UCSD-AML1 (cell line): ENCODE measurements at regions not wholly inside any gene's neighbourhood (a gene's known extent, or its start where the extent isn't known, plus 50 kb on each side); places are given as distances from the start of the nearest gene placed in this dataset.
"Not testable (repeated sequence)": the region's sequence is repeated elsewhere in the genome, so short reads cannot be mapped to it uniquely, and the experiment has no call there.

ENCODE experiments used
- DNase-seq: peaks from one replicate; lab custom pipeline; 2025; ENCODE audit not compliant: unreplicated experiment; lab: John Stamatoyannopoulos, UW

GRCh38 chr2:16978301-16978700 lies 312.7 kb upstream of the CYRIA start:
- no peak for DNase-seq

GRCh38 chr2:16974688-16975087 lies 309.1 kb upstream of the CYRIA start:
- no peak for DNase-seq

DNA sequence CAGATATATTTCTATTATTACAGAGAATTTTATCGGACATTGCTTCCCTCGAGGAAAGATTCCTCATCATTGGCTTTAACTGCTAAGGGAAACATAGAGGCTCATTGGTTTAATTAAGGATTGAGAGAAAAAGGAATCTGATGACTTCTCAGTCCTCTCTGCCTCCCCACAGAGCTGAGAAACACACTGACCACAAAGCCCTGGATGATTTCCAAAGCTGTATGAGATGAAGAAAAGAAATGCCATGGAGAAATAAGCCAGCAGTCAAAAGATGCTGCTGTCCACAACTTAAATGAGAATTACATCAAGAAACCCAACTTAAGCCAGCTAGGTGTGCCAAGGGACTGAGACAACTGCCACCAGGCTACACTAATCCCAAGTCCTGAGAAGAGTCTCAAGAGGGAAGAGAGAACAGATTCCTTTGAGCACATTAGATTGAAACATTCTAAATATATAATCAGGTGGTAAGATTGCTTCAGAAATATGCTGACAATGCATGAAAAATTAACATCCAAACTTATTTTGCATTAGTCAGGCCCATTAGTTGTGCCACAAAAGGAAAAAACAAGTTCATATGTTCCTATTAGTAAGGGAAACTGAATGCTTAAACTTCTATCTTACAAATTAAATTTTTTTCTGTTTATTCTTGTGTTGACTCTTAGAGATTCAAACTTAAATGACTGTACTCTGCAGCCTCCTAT lies 308.1 kb upstream of the CYRIA start:
- no peak for DNase-seq

DNA sequence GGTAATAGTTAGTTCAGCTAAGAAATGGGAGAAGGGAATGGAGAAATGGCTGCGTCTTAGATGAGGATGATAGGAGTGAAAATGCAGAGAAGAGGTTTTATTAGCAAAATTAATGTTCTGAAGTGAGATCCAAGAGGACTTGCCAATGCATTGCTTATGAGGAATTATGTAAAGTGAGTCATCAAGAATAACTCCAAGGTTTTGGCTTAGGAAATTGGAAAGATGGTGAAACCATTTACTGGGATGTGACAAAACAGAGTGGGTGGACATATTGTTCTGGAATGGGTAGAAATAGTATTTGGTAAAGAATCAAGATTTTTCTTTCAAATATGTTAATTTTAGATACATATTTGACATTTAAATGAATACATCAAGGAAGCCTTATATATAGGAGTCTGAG lies 306.6 kb upstream of the CYRIA start:
- no peak for DNase-seq

DNA sequence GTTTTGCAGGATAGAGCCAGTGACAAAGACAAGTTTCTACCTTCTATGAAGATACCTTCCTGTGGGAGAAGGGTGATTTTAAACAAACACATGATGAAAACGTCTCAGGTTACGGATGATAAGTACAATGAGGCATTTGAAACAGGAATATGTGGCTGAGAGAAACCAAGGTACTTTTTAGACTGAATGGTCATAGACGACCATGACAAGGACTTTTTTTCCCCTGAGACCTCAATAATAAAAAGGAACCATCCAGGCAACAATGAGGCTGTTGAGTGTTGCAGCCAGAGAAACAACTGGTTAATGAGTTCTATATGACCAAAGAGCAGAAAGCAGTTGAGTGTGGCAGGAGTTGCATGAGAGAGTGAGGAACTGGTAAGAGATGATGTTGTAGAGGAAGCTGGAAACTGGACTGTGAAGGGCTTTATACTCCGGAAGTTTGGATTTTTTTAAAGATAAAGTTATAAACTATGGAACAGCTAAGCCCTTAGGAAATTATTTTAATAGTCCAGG lies 306.1 kb upstream of the CYRIA start:
- DNase-seq: no peak

DNA sequence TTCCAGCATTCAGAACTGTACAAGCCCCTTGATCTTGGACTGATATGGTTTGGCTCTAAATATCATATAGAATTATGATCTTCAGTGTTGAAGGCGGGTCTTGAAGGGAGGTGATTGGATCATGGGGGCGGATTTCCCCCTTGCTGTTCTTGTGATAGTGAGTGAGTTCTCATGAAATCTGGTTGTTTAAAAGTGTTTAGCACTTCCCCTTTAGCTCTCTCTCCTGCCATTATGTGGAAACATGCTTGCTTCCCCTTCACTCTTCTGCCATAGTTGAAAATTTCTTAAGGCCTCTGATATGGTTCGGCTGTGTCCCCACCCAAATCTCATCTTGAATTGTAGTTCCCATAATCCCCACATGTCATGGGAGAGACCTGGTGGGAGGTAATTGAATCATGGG lies 305.3 kb upstream of the CYRIA start:
- not testable (repeated sequence) for DNase-seq

GRCh38 chr2:16962505-16962904 lies 296.9 kb upstream of the CYRIA start:
- no peak for DNase-seq

GRCh38 chr2:16960579-16960978 lies 294.9 kb upstream of the CYRIA start:
- DNase-seq: no peak

DNA sequence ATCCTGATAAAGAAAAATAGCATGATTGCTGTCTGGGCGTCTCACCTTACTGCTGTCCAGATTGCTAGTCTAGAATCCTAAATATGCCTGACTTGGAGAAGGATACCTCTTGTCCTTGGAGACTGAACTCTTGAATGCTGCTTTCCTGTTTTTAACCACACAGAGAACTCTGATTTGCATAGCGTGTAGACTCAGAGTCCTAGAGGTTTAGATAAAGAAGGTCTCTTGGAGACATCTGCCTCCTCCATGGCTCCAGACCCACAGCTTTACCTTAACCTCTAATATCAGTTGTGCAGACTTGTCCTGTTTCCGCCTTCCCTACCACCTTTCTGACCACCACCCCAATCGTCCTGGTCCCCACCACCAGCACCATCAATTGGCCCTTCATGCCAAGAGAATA lies 292.6 kb upstream of the CYRIA start:
- DNase-seq: no peak

- DNase-seq: no peak
Measured at GRCh38 chr2:16952805-16953204, 287.2 kb upstream of the CYRIA start.

DNA sequence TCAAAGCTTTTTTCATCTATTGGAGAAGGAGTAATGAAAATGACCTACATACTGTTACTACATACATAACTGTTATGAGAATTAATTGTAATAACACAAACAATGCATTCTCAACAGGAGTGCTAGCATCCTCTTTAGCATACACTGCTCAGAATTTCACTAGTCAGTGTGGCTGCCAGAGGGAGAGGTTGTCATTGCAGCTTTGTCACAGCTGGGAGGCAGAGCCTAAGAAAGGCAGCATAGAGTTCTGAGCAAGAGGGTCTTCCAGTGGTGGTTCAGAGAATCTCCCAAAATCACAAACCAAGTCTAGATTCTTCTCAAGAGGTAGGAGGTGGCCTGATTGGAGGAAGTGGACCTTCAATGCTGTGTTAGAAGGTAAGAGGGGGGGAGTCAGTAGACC lies 286.7 kb upstream of the CYRIA start:
- no peak for DNase-seq

DNA sequence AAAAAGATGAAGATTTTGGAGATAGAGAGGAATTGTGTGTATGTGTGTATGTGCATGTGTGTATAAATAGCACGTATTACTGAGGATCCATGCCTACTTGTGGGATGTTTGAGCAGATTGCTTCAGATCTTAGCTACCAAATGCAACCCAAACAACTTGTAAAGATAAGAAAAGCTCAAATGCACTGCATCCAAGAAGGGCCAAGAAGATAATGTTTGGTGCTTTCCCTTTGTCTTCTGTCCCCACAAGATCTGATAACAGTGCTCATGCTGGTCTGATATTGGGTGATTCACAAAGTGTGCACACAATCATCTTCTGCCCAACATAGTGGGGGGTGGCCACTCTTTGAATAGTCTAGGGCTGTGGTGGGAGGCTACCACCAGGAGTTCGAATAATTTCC lies 284.8 kb upstream of the CYRIA start:
- DNase-seq: no peak

DNA sequence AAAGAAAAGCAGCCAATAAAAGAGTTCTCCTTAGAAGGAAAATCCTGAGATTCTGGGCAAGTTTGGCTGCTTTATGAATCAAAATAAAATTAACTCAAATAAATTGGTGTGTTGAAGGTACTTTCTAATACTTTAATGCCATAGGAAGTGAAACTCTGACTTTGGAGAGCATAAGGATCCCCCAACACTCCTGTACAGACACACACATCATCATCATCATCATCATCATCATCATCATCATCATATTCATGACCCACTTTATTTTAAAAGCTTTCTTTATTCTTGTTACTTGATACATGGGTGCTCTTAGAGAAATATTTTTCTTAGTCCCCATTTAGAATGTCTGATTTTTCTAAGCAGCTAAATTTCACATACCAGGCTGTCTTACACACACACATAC lies 283.1 kb upstream of the CYRIA start:
- no peak for DNase-seq

GRCh38 chr2:16948053-16948452 lies 282.4 kb upstream of the CYRIA start:
- no peak for DNase-seq

DNA sequence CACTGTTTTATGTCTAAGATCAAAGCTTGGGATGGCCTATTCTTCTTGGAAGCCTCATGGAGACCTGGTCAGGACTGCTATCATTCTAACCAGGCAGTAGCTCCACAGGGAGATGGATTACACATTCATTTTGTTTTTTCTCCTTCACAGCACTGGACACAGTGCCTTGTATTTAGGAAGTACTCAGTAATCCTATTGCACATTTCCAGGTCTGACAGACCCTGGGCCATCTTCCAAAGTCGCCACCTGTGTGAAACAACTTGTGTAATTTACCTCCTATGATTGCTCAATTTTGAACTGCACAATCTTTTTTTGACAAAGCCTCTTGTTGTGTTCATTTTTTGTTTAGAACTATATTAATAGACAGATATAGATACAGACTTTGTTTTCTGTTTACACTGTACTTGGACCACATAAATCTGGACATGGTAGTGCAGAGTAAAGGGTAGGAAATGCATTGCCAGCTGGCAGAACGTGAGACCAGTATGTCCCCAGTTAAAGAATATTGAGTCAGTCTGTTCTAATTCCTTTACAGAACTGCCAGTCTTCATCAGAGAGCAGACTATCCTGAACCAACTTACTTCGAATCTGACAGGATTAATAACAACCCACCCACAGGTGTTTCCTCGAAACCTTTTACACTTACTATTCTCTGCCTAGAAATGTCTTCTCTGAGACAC lies 277.8 kb upstream of the CYRIA start:
- DNase-seq: no peak

DNA sequence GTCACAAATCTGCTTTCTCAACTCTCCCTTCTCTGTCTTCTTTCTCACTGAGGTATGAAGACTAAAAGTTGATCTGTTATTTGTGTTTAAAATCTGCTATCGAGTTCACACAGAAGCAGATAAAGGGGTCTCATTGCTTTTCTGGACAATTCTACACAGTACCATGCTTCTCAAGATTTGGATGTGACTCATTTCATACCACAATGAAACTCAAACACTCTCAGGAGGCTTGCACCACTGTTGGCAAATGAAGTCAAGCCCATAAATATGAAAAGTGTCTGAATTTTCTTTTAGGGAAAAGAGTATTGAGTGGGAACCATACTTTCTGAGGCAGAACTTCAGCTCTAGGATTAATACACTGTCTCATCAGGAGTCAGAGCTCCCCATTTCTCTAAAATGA lies 274.6 kb upstream of the CYRIA start:
- DNase-seq: no peak

GRCh38 chr2:16939771-16940170 lies 274.1 kb upstream of the CYRIA start:
- no peak for DNase-seq

- no peak for DNase-seq
Measured at GRCh38 chr2:16933355-16933754, 267.7 kb upstream of the CYRIA start.

DNA sequence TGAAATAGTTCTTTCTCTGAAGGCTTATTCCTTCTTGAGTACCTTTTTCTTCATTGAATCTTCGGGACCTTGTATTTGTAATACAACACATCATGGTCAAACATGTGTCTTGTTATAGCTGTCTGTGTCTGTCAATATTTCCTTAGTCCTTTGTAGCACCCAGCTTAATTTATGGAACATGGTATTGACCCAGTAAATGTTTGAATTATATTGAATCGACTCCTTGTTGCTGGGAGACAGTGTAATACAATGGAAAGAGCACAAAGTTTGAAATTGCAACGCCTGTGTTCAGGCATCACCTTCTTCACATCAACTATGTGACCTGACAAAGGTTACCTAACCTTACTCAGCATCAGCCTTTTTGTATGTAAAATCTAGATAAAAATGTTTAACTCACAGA lies 267.2 kb upstream of the CYRIA start:
- DNase-seq: no peak

DNA sequence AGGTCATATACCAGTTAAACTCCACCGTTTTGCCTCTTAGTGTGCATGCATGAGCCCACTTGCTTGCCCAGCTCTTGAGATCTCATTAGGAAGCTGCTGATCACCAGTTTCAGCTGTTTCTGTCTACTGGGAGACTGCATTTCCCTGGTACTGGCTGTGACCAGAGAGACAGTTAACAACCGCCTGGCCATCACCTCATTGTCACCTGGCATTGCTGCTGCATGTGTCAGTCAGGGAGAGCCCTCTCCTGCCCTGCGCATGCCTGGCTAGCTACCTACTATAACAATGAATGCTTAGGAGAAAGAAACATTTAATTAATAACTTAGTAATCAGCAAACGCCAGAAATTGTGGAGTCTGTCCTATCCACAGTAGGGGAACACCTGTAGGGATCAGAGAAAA lies 265.8 kb upstream of the CYRIA start:
- DNase-seq: no peak

DNA sequence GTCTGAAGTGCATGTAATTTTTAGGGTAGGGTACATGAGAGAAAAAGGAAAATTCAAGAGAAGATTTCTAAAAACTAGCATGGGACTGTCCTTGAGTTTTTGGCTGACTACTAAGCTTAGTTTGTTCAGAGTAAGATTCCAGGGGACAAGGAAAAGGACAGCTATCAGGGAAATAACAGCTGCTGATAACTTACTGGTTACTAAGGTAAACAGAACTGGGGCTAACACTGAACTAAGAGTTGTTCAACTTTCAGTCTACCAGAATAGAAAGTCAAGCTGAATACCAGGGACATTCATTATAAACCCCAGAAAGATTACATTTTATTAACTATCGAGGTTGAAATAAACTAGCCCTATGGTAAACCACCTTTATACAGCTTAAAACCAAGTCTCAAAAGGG lies 261.8 kb upstream of the CYRIA start:
- no peak for DNase-seq

GRCh38 chr2:16925145-16925544 lies 259.5 kb upstream of the CYRIA start:
- DNase-seq: no peak

GRCh38 chr2:16915341-16915755 lies 249.7 kb upstream of the CYRIA start:
- not testable (repeated sequence) for DNase-seq
